ENCODE measurements at regions not wholly inside any gene's neighbourhood (a gene's known extent, or its start where the extent isn't known, plus 50 kb on each side); places are given as distances from the start of the nearest gene placed in this dataset.

- no peak for TF ChIP-seq CTCF (tag by site-specific recombination; IDR thresholded peaks at IDR 0.05)
- TF ChIP-seq, protein P1, sequence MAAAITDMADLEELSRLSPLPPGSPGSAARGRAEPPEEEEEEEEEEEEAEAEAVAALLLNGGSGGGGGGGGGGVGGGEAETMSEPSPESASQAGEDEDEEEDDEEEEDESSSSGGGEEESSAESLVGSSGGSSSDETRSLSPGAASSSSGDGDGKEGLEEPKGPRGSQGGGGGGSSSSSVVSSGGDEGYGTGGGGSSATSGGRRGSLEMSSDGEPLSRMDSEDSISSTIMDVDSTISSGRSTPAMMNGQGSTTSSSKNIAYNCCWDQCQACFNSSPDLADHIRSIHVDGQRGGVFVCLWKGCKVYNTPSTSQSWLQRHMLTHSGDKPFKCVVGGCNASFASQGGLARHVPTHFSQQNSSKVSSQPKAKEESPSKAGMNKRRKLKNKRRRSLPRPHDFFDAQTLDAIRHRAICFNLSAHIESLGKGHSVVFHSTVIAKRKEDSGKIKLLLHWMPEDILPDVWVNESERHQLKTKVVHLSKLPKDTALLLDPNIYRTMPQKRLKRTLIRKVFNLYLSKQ (tag by site-specific recombination; IDR thresholded peaks at IDR 0.05; ENCODE audit: borderline replicate concordance): no peak
- no peak for TF ChIP-seq ZBTB20 (tag by site-specific recombination; IDR thresholded peaks at IDR 0.05)
- TF ChIP-seq ZNF274 (IDR thresholded peaks at IDR 0.05; ENCODE audit: low read length): no peak
- TF ChIP-seq ZNF274 (tag by site-specific recombination; IDR thresholded peaks at IDR 0.05; ENCODE audit: borderline replicate concordance): no peak
- no peak for TF ChIP-seq GLI2 (tag by site-specific recombination; IDR thresholded peaks at IDR 0.05; ENCODE audit: borderline replicate concordance, low read depth)
- no peak for TF ChIP-seq ZNF174 (tag by site-specific recombination; IDR thresholded peaks at IDR 0.05)
- no peak for TF ChIP-seq ZNF335 (tag by site-specific recombination; conservative IDR thresholded peaks at IDR 0.05)
- no peak for TF ChIP-seq ZFHX2 (tag by site-specific recombination; conservative IDR thresholded peaks at IDR 0.05)
- TF ChIP-seq, protein P2, sequence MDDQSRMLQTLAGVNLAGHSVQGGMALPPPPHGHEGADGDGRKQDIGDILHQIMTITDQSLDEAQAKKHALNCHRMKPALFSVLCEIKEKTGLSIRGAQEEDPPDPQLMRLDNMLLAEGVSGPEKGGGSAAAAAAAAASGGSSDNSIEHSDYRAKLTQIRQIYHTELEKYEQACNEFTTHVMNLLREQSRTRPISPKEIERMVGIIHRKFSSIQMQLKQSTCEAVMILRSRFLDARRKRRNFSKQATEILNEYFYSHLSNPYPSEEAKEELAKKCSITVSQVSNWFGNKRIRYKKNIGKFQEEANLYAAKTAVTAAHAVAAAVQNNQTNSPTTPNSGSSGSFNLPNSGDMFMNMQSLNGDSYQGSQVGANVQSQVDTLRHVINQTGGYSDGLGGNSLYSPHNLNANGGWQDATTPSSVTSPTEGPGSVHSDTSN (CRISPR knock-in tag; IDR thresholded peaks at IDR 0.05): no peak
- TF ChIP-seq, protein P3, sequence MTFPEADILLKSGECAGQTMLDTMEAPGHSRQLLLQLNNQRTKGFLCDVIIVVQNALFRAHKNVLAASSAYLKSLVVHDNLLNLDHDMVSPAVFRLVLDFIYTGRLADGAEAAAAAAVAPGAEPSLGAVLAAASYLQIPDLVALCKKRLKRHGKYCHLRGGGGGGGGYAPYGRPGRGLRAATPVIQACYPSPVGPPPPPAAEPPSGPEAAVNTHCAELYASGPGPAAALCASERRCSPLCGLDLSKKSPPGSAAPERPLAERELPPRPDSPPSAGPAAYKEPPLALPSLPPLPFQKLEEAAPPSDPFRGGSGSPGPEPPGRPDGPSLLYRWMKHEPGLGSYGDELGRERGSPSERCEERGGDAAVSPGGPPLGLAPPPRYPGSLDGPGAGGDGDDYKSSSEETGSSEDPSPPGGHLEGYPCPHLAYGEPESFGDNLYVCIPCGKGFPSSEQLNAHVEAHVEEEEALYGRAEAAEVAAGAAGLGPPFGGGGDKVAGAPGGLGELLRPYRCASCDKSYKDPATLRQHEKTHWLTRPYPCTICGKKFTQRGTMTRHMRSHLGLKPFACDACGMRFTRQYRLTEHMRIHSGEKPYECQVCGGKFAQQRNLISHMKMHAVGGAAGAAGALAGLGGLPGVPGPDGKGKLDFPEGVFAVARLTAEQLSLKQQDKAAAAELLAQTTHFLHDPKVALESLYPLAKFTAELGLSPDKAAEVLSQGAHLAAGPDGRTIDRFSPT (tag by site-specific recombination; IDR thresholded peaks at IDR 0.05): no peak
- TF ChIP-seq, protein P4, sequence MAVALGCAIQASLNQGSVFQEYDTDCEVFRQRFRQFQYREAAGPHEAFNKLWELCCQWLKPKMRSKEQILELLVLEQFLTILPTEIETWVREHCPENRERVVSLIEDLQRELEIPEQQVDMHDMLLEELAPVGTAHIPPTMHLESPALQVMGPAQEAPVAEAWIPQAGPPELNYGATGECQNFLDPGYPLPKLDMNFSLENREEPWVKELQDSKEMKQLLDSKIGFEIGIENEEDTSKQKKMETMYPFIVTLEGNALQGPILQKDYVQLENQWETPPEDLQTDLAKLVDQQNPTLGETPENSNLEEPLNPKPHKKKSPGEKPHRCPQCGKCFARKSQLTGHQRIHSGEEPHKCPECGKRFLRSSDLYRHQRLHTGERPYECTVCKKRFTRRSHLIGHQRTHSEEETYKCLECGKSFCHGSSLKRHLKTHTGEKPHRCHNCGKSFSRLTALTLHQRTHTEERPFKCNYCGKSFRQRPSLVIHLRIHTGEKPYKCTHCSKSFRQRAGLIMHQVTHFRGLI (tag by site-specific recombination; IDR thresholded peaks at IDR 0.05): no peak
- TF ChIP-seq, protein P5, sequence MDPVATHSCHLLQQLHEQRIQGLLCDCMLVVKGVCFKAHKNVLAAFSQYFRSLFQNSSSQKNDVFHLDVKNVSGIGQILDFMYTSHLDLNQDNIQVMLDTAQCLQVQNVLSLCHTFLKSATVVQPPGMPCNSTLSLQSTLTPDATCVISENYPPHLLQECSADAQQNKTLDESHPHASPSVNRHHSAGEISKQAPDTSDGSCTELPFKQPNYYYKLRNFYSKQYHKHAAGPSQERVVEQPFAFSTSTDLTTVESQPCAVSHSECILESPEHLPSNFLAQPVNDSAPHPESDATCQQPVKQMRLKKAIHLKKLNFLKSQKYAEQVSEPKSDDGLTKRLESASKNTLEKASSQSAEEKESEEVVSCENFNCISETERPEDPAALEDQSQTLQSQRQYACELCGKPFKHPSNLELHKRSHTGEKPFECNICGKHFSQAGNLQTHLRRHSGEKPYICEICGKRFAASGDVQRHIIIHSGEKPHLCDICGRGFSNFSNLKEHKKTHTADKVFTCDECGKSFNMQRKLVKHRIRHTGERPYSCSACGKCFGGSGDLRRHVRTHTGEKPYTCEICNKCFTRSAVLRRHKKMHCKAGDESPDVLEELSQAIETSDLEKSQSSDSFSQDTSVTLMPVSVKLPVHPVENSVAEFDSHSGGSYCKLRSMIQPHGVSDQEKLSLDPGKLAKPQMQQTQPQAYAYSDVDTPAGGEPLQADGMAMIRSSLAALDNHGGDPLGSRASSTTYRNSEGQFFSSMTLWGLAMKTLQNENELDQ (tag by site-specific recombination; IDR thresholded peaks at IDR 0.05; ENCODE audit: low read depth): no peak
- no peak for TF ChIP-seq TRIM28 (IDR thresholded peaks at IDR 0.05; ENCODE audit: borderline replicate concordance, low read length)
- no peak for TF ChIP-seq BCL11A (tag by site-specific recombination; IDR thresholded peaks at IDR 0.05; ENCODE audit: low read depth)
Measured at GRCh38 chr17:11170881-11171280, 70.1 kb upstream of the SHISA6 start.
